Left ventricle myocardium superior (tissue), 1 donor: ENCODE measurements at regions not wholly inside any gene's neighbourhood (a gene's known extent, or its start where the extent isn't known, plus 50 kb on each side); places are given as distances from the start of the nearest gene placed in this dataset.
A peak's percentile ranks its signal among the peaks of the same experiment; 100 is the strongest.
"Not testable (repeated sequence)": the region's sequence is repeated elsewhere in the genome, so short reads cannot be mapped to it uniquely, and the experiment has no call there.

Experiments used
- ATAC-seq: fragments of 200-7000 bp; cut with Tn5 transposase; one replicate; pipeline ENCODE4 v1.9.1; 2020; ENCODE audit warnings: mild to moderate bottlenecking, moderate library complexity
- DNase-seq: peaks from one replicate; pipeline ENCODE4 v3.0.0-alpha.2; 2020
- intact Hi-C: fragments of 100-400 bp; cut with micrococcal nuclease; formaldehyde crosslinking; loops from one replicate; pipeline ENCODE4 v1.11.0; 2022
- donor health status: DM: no; HTN: yes; CAD: no; lungs with severe emphysema.

GRCh38 chr11:90446207-90446606 is 223.4 kb upstream of the CHORDC1 start:
- ATAC-seq (peak; percentile 52), DNase-seq (no peak)
- intact Hi-C loops, result no loop called here

- intact Hi-C loops, result loop anchor here (10.0 kb wide), 1 partner anchor 153 kb away; no protein-coding TSS in a partner anchor
- no peak for ATAC-seq
- DNase-seq, result no peak
Observed at GRCh38 chr11:90438069-90438468, 215.2 kb upstream of the CHORDC1 start.

GRCh38 chr11:90434858-90435257 is 212.0 kb upstream of the CHORDC1 start:
- intact Hi-C loops, result loop anchor here (10.0 kb wide), 1 partner anchor 150 kb away; no protein-coding TSS in a partner anchor
- ATAC-seq (no peak), DNase-seq (no peak)

GRCh38 chr11:90428836-90429235 is 206.0 kb upstream of the CHORDC1 start:
- intact Hi-C loops, result no loop called here
- ATAC-seq (no peak), DNase-seq (no peak)

- ATAC-seq (no peak), DNase-seq (no peak)
- intact Hi-C loops, result no loop called here
Observed at GRCh38 chr11:90426442-90426841, 203.6 kb upstream of the CHORDC1 start.

GRCh38 chr11:90423378-90423777 is 200.5 kb upstream of the CHORDC1 start:
- intact Hi-C loops, result no loop called here
- DNase-seq (no peak), ATAC-seq (no peak)

- ATAC-seq, intact Hi-C loops: not testable (repeated sequence)
Observed at GRCh38 chr11:90422787-90423186, 199.9 kb upstream of the CHORDC1 start.

GRCh38 chr11:90414221-90414620 is 191.4 kb upstream of the CHORDC1 start:
- intact Hi-C loops, result no loop called here
- ATAC-seq (no peak), DNase-seq (no peak)

More at GRCh38 chr11:90422787-90423186, 199.9 kb upstream of the CHORDC1 start:
- DNase-seq, result not testable (repeated sequence)

GRCh38 chr11:90407350-90407749 is 184.5 kb upstream of the CHORDC1 start:
- intact Hi-C loops, result no loop called here
- no peak for DNase-seq
- ATAC-seq, result no peak

- DNase-seq (no peak), ATAC-seq (no peak)
- intact Hi-C loops, result no loop called here
Observed at GRCh38 chr11:90392692-90393091, 169.8 kb upstream of the CHORDC1 start.

- ATAC-seq, result no peak
- DNase-seq, result no peak
Observed at GRCh38 chr11:90391756-90392155, 168.9 kb upstream of the CHORDC1 start.

GRCh38 chr11:90380206-90380605 is 157.4 kb upstream of the CHORDC1 start:
- DNase-seq (no peak), ATAC-seq (no peak)
- intact Hi-C loops, result no loop called here

More at GRCh38 chr11:90391756-90392155, 168.9 kb upstream of the CHORDC1 start:
- intact Hi-C loops, result no loop called here

- no peak for ATAC-seq
- intact Hi-C loops, result no loop called here
- no peak for DNase-seq
Observed at GRCh38 chr11:90373971-90374370, 151.1 kb upstream of the CHORDC1 start.

- ATAC-seq (no peak), DNase-seq (no peak)
- intact Hi-C loops, result no loop called here
Observed at GRCh38 chr11:90364527-90364926, 141.7 kb upstream of the CHORDC1 start.

GRCh38 chr11:90363739-90364138 is 140.9 kb upstream of the CHORDC1 start:
- intact Hi-C loops, result no loop called here
- ATAC-seq (no peak), DNase-seq (no peak)

GRCh38 chr11:90355200-90355599 is 132.4 kb upstream of the CHORDC1 start:
- intact Hi-C loops, result no loop called here
- no peak for DNase-seq
- ATAC-seq, result no peak

- ATAC-seq (no peak), DNase-seq (no peak)
- intact Hi-C loops, result no loop called here
Observed at GRCh38 chr11:90349731-90350130, 126.9 kb upstream of the CHORDC1 start.

- ATAC-seq (no peak), DNase-seq (no peak)
- intact Hi-C loops, result no loop called here
Observed at GRCh38 chr11:90344546-90344945, 121.7 kb upstream of the CHORDC1 start.

- intact Hi-C loops, result no loop called here
- ATAC-seq (no peak), DNase-seq (no peak)
Observed at GRCh38 chr11:90343673-90344072, 120.8 kb upstream of the CHORDC1 start.

- ATAC-seq, result no peak
- no peak for DNase-seq
- intact Hi-C loops, result no loop called here
Observed at GRCh38 chr11:90341986-90342385, 119.1 kb upstream of the CHORDC1 start.

- ATAC-seq (no peak), DNase-seq (no peak)
- intact Hi-C loops, result no loop called here
Observed at GRCh38 chr11:90332415-90332814, 109.6 kb upstream of the CHORDC1 start.

- intact Hi-C loops, result no loop called here
- DNase-seq, result no peak
- no peak for ATAC-seq
Observed at GRCh38 chr11:90330632-90331031, 107.8 kb upstream of the CHORDC1 start.
